BLaER1 (cell line): ENCODE measurements at regions not wholly inside any gene's neighbourhood (a gene's known extent, or its start where the extent isn't known, plus 50 kb on each side); places are given as distances from the start of the nearest gene placed in this dataset.
A peak's percentile ranks its signal among the peaks of the same experiment; 100 is the strongest.

Source experiments
- H3K27ac ChIP-seq: shearing (Covaris generic); formaldehyde crosslinking; 2 replicates; pipeline ENCODE4 v1.8.1; 2022
- H3K27me3 ChIP-seq: shearing (Covaris generic); formaldehyde crosslinking; 2 replicates; pipeline ENCODE4 v1.8.1; 2022
- H3K36me3 ChIP-seq: shearing (Covaris generic); formaldehyde crosslinking; 2 replicates; pipeline ENCODE4 v1.8.1; 2022
- H3K4me1 ChIP-seq: shearing (Covaris generic); formaldehyde crosslinking; 2 replicates; pipeline ENCODE4 v1.8.1; 2022
- H3K4me2 ChIP-seq: shearing (Covaris generic); formaldehyde crosslinking; 2 replicates; pipeline ENCODE4 v1.8.1; 2022
- H3K4me3 ChIP-seq: shearing (Covaris generic); formaldehyde crosslinking; 2 replicates; pipeline ENCODE4 v1.8.1; 2022
- H3K9ac ChIP-seq: shearing (Covaris generic); formaldehyde crosslinking; 2 replicates; pipeline ENCODE4 v1.8.1; 2022
- H3K9me3 ChIP-seq: shearing (Covaris generic); formaldehyde crosslinking; 2 replicates; pipeline ENCODE4 v1.8.1; 2022
- H4K20me1 ChIP-seq: shearing (Covaris generic); formaldehyde crosslinking; 2 replicates; pipeline ENCODE4 v1.8.1; 2022
- Cebpa-rat ChIP-seq: shearing (Covaris generic); IDR thresholded peaks from 2 replicates; pipeline ENCODE4 v1.8.1; 2022

GRCh38 chr5:92912283-92912682 lies 668.7 kb downstream of the NR2F1-AS1 start:
- Histone ChIP-seq H3K9me3 (no peaks in the 10 kb centered on the region), H3K27ac (no peak overlapping the region), H3K4me3 (no peak overlapping the region), H3K27me3 (no peaks in the 10 kb centered on the region), H3K36me3 (no peaks in the 10 kb centered on the region), H4K20me1 (no peaks in the 10 kb centered on the region), H3K4me2 (no peak overlapping the region), H3K4me1 (peaks cover 16% of the 10 kb centered on the region), H3K9ac (no peak overlapping the region)
- no peak for TF ChIP-seq Cebpa-rat

GRCh38 chr5:92911851-92912250 lies 669.2 kb downstream of the NR2F1-AS1 start:
- peaks cover 16% of the 10 kb centered on the region for H3K4me1 ChIP-seq
- H4K20me1 ChIP-seq: no peaks in the 10 kb centered on the region
- H3K27ac ChIP-seq: no peak overlapping the region
- TF ChIP-seq Cebpa-rat: no peak
- H3K9ac ChIP-seq: no peak overlapping the region
- no peaks in the 10 kb centered on the region for H3K27me3 ChIP-seq
- H3K9me3 ChIP-seq: no peaks in the 10 kb centered on the region
- no peak overlapping the region for H3K4me2 ChIP-seq
- no peak overlapping the region for H3K4me3 ChIP-seq
- H3K36me3 ChIP-seq: no peaks in the 10 kb centered on the region

GRCh38 chr5:92911293-92911692 lies 669.7 kb downstream of the NR2F1-AS1 start:
- H3K4me1 ChIP-seq: peaks cover 16% of the 10 kb centered on the region
- H3K9ac ChIP-seq: no peak overlapping the region
- H3K9me3 ChIP-seq: no peaks in the 10 kb centered on the region
- H3K4me3 ChIP-seq: no peak overlapping the region
- TF ChIP-seq Cebpa-rat: no peak
- H4K20me1 ChIP-seq: no peaks in the 10 kb centered on the region
- H3K27ac ChIP-seq: no peak overlapping the region
- no peaks in the 10 kb centered on the region for H3K27me3 ChIP-seq
- no peak overlapping the region for H3K4me2 ChIP-seq
- H3K36me3 ChIP-seq: no peaks in the 10 kb centered on the region

GRCh38 chr5:92909602-92909962 lies 671.4 kb downstream of the NR2F1-AS1 start:
- no peak for TF ChIP-seq Cebpa-rat
- no peaks in the 10 kb centered on the region for H3K27me3 ChIP-seq
- H4K20me1 ChIP-seq: no peaks in the 10 kb centered on the region
- no peaks in the 10 kb centered on the region for H3K9me3 ChIP-seq
- H3K4me3 ChIP-seq: no peak overlapping the region
- peaks cover 16% of the 10 kb centered on the region for H3K4me1 ChIP-seq
- H3K27ac ChIP-seq: no peak overlapping the region
- H3K4me2 ChIP-seq: no peak overlapping the region
- H3K36me3 ChIP-seq: no peaks in the 10 kb centered on the region
- H3K9ac ChIP-seq: no peak overlapping the region

GRCh38 chr5:92908952-92909601 lies 671.9 kb downstream of the NR2F1-AS1 start:
- TF ChIP-seq Cebpa-rat: no peak
- no peaks in the 10 kb centered on the region for H4K20me1 ChIP-seq
- peaks cover 16% of the 10 kb centered on the region for H3K4me1 ChIP-seq
- H3K9me3 ChIP-seq: no peaks in the 10 kb centered on the region
- no peaks in the 10 kb centered on the region for H3K36me3 ChIP-seq
- H3K27me3 ChIP-seq: no peaks in the 10 kb centered on the region
- H3K4me3 ChIP-seq: no peak overlapping the region
- H3K27ac ChIP-seq: no peak overlapping the region
- H3K4me2 ChIP-seq: no peak overlapping the region
- H3K9ac ChIP-seq: no peak overlapping the region

- TF ChIP-seq Cebpa-rat: no peak
- H3K9me3 ChIP-seq: no peaks in the 10 kb centered on the region
- no peaks in the 10 kb centered on the region for H3K27me3 ChIP-seq
- no peak overlapping the region for H3K9ac ChIP-seq
- no peak overlapping the region for H3K4me3 ChIP-seq
- no peaks in the 10 kb centered on the region for H3K36me3 ChIP-seq
- H3K27ac ChIP-seq: no peak overlapping the region
- H3K4me1 ChIP-seq: peaks cover 16% of the 10 kb centered on the region
- H4K20me1 ChIP-seq: no peaks in the 10 kb centered on the region
- peak overlapping the region; percentile 46 for H3K4me2 ChIP-seq
Observed at GRCh38 chr5:92907938-92908606, 672.9 kb downstream of the NR2F1-AS1 start.

- TF ChIP-seq Cebpa-rat: no peak
- H3K4me2 ChIP-seq: no peak overlapping the region
- no peak overlapping the region for H3K27ac ChIP-seq
Observed at GRCh38 chr5:92906798-92907376, 674.1 kb downstream of the NR2F1-AS1 start.

GRCh38 chr5:92904021-92904420 lies 677.0 kb downstream of the NR2F1-AS1 start:
- Histone ChIP-seq H4K20me1 (no peaks in the 10 kb centered on the region), H3K36me3 (no peaks in the 10 kb centered on the region), H3K9ac (no peak overlapping the region), H3K27ac (no peak overlapping the region), H3K9me3 (no peaks in the 10 kb centered on the region), H3K4me2 (no peak overlapping the region), H3K4me1 (peaks cover 13% of the 10 kb centered on the region), H3K4me3 (no peak overlapping the region), H3K27me3 (no peaks in the 10 kb centered on the region)
- TF ChIP-seq Cebpa-rat: no peak

More at GRCh38 chr5:92906798-92907376, 674.1 kb downstream of the NR2F1-AS1 start:
- peaks cover 16% of the 10 kb centered on the region for H3K4me1 ChIP-seq
- no peak overlapping the region for H3K4me3 ChIP-seq
- no peaks in the 10 kb centered on the region for H3K9me3 ChIP-seq
- H3K27me3 ChIP-seq: no peaks in the 10 kb centered on the region
- no peaks in the 10 kb centered on the region for H4K20me1 ChIP-seq
- no peak overlapping the region for H3K9ac ChIP-seq
- no peaks in the 10 kb centered on the region for H3K36me3 ChIP-seq

- H4K20me1 ChIP-seq: no peaks in the 10 kb centered on the region
- H3K27ac ChIP-seq: no peak overlapping the region
- no peak for TF ChIP-seq Cebpa-rat
- no peaks in the 10 kb centered on the region for H3K27me3 ChIP-seq
- no peaks in the 10 kb centered on the region for H3K9me3 ChIP-seq
- no peaks in the 10 kb centered on the region for H3K4me1 ChIP-seq
- H3K4me3 ChIP-seq: no peak overlapping the region
- H3K36me3 ChIP-seq: no peaks in the 10 kb centered on the region
- no peak overlapping the region for H3K4me2 ChIP-seq
- no peak overlapping the region for H3K9ac ChIP-seq
Observed at GRCh38 chr5:92899611-92900010, 681.4 kb downstream of the NR2F1-AS1 start.

GRCh38 chr5:92896722-92897121 lies 684.3 kb downstream of the NR2F1-AS1 start:
- Histone ChIP-seq H3K4me1 (no peaks in the 10 kb centered on the region), H4K20me1 (no peaks in the 10 kb centered on the region), H3K27me3 (no peaks in the 10 kb centered on the region), H3K27ac (no peak overlapping the region), H3K36me3 (no peaks in the 10 kb centered on the region), H3K9me3 (no peaks in the 10 kb centered on the region), H3K4me3 (no peak overlapping the region), H3K9ac (no peak overlapping the region), H3K4me2 (no peak overlapping the region)
- TF ChIP-seq Cebpa-rat: no peak
